Liver (tissue), 8 donors: ENCODE measurements at regions not wholly inside any gene's neighbourhood (a gene's known extent, or its start where the extent isn't known, plus 50 kb on each side); places are given as distances from the start of the nearest gene placed in this dataset.

Source experiments
- DNase-seq: peaks from one replicate; pipeline ENCODE4 v3.0.0-alpha.2; 2017; ENCODE audit warnings: low spot score
- H3K27ac ChIP-seq, 2 donors: one replicate each; pipeline ENCODE4 v1.7.0; 2013; ENCODE audit warnings: inconsistent platforms in 2 of 2, low read length in 2 of 2, control low read depth in 1 of 2, low read depth in 1 of 2, mild to moderate bottlenecking in 1 of 2
- H3K27me3 ChIP-seq, 4 donors: one replicate each; pipeline versions ENCODE4 v1.6.1 to v1.7.0; 2013; ENCODE audit warnings: low read length in 3 of 4, inconsistent platforms in 1 of 4, mild to moderate bottlenecking in 1 of 4, moderate library complexity in 1 of 4; ENCODE audit not compliant: control insufficient read depth in 4 of 4, insufficient read depth in 4 of 4
- H3K36me3 ChIP-seq, 4 donors: one replicate each; pipeline versions ENCODE4 v1.6.1 to v1.7.0; 2013; ENCODE audit warnings: low read length in 3 of 4, mild to moderate bottlenecking in 3 of 4, low read depth in 1 of 4, moderate library complexity in 1 of 4; ENCODE audit not compliant: control insufficient read depth in 4 of 4, insufficient read depth in 3 of 4
- H3K4me1 ChIP-seq, 4 donors: one replicate each; pipeline versions ENCODE4 v1.6.1 to v1.7.0; 2013; ENCODE audit warnings: low read length in 3 of 4, mild to moderate bottlenecking in 3 of 4, moderate library complexity in 1 of 4; ENCODE audit not compliant: control insufficient read depth in 4 of 4, insufficient read depth in 4 of 4
- H3K4me3 ChIP-seq, 3 donors: one replicate each; pipeline versions ENCODE4 v1.6.1 to v1.7.0; 2013; ENCODE audit warnings: low read length in 3 of 3, control low read depth in 1 of 3, low read depth in 1 of 3, mild to moderate bottlenecking in 1 of 3
- H3K9ac ChIP-seq, 2 donors: one replicate each; pipeline ENCODE4 v1.7.0; 2013; ENCODE audit warnings: low read length in 2 of 2, mild to moderate bottlenecking in 2 of 2, moderate library complexity in 2 of 2, control low read depth in 1 of 2, low read depth in 1 of 2
- H3K9me3 ChIP-seq, 4 donors: one replicate each; pipeline versions ENCODE4 v1.6.1 to v1.7.0; 2013; ENCODE audit warnings: low read length in 3 of 4; ENCODE audit not compliant: control insufficient read depth in 4 of 4
- EGR1 ChIP-seq, 2 donors: IDR thresholded peaks; 2 replicates each; pipeline ENCODE4 v1.6.1; 2016 to 2018; ENCODE audit warnings: antibody characterized with exemption in 2 of 2, low read depth in 2 of 2
- FOXA1 ChIP-seq: IDR thresholded peaks from 2 replicates; pipeline ENCODE4 v1.6.1; 2016; ENCODE audit warnings: antibody characterized with exemption
- FOXA2 ChIP-seq: IDR thresholded peaks from 2 replicates; pipeline ENCODE4 v1.6.1; 2016; ENCODE audit warnings: antibody characterized with exemption
- GABPA ChIP-seq, 2 donors: IDR thresholded peaks in 1 of 2; conservative IDR thresholded peaks in 1 of 2; 2 replicates each; pipeline ENCODE4 v1.6.1; 2016; ENCODE audit warnings: antibody characterized with exemption in 2 of 2, mild to moderate bottlenecking in 1 of 2, moderate library complexity in 1 of 2
- HNF4A ChIP-seq, 2 donors: conservative IDR thresholded peaks; 2 replicates each; pipeline ENCODE4 v1.6.1; 2016; ENCODE audit warnings: antibody characterized with exemption in 2 of 2, mild to moderate bottlenecking in 2 of 2
- HNF4G ChIP-seq: IDR thresholded peaks from 2 replicates; pipeline ENCODE4 v1.6.1; 2016; ENCODE audit warnings: antibody characterized with exemption
- JUND ChIP-seq, 2 donors: IDR thresholded peaks; 2 replicates each; pipeline ENCODE4 v1.6.1; 2016; ENCODE audit warnings: antibody characterized with exemption in 2 of 2
- RAD21 ChIP-seq, 2 donors: IDR thresholded peaks; 2 replicates each; pipeline ENCODE4 v1.6.1; 2016; ENCODE audit warnings: antibody characterized with exemption in 2 of 2, mild to moderate bottlenecking in 2 of 2
- REST ChIP-seq: IDR thresholded peaks from 2 replicates; pipeline ENCODE4 v1.6.1; 2016; ENCODE audit warnings: antibody characterized with exemption, mild to moderate bottlenecking
- RXRA ChIP-seq, 2 donors: IDR thresholded peaks; 2 replicates each; pipeline ENCODE4 v1.6.1; 2017 to 2018; ENCODE audit warnings: antibody characterized with exemption in 2 of 2, mild to moderate bottlenecking in 1 of 2
- SP1 ChIP-seq: IDR thresholded peaks from 2 replicates; pipeline ENCODE4 v1.6.1; 2018; ENCODE audit warnings: antibody characterized with exemption, mild to moderate bottlenecking
- TAF1 ChIP-seq: conservative IDR thresholded peaks from 2 replicates; pipeline ENCODE4 v1.6.1; 2016; ENCODE audit warnings: antibody characterized with exemption, mild to moderate bottlenecking
- YY1 ChIP-seq: IDR thresholded peaks from 2 replicates; pipeline ENCODE4 v1.6.1; 2016; ENCODE audit warnings: antibody characterized with exemption, mild to moderate bottlenecking
- WGBS: extraction: QIAGEN DNeasy Blood & Tissue Kit; methylation state at CpG from one replicate; pipeline ENCODE4 v1.1.7; 2013; 5-methylcytosine and 5-hydroxymethylcytosine counted together
- TF ChIP-seq, protein P1 (sequence below): fragments of 150-350 bp; IDR thresholded peaks from 2 replicates; pipeline ENCODE4 v1.5.1; 2017; ENCODE audit warnings: improper control_type of control experiment, low read depth, low read length; ENCODE audit not compliant: missing input control
- TF ChIP-seq, protein P2 (sequence below): IDR thresholded peaks from 2 replicates; pipeline ENCODE4 v1.6.1; 2016; ENCODE audit warnings: antibody characterized with exemption
- TF ChIP-seq, protein P3 (sequence below): IDR thresholded peaks from 2 replicates; pipeline ENCODE4 v1.6.1; 2016; ENCODE audit warnings: antibody characterized with exemption
- TF ChIP-seq, protein P4 (sequence below): IDR thresholded peaks from 2 replicates; pipeline ENCODE4 v1.6.1; 2016; ENCODE audit warnings: antibody characterized with exemption
- donor health status: healthy.
- donor health status: healthy.
- donor health status: healthy.
- donor health status: healthy.
- donor health status: healthy.

DNA sequence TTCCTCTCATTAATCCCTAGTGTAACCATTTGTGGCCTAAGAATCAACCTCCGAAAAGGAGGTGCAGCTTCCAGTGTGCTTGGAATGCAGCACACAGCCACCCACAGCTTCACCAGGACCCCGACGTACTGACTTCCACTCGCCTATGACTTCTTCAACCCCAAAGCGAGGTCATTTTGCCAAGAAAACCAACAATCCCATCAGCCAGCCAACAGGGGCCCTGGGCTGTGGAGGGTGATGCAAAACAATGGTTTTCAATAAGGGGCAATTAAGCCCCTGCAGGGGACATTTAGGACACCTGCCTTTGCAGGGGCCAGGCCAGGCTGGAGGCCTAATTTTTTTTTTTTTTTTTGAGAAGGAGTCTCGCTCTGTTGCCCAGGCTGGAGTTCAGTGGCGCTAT, 158.1 kb upstream of the SKOR2 start:
- DNase-seq, result no peak
- H3K9me3 ChIP-seq, result no peaks in the 10 kb centered on the region
- no peaks in the 10 kb centered on the region for H3K4me1 ChIP-seq
- H3K27me3 ChIP-seq, result peaks cover 0 to 5% (median 0%) of the 10 kb centered on the region in 4 donors
- no peak overlapping the region for H3K9ac ChIP-seq
- no peak overlapping the region for H3K4me3 ChIP-seq
- no peaks in the 10 kb centered on the region for H3K36me3 ChIP-seq
- TF ChIP-seq, protein P1, sequence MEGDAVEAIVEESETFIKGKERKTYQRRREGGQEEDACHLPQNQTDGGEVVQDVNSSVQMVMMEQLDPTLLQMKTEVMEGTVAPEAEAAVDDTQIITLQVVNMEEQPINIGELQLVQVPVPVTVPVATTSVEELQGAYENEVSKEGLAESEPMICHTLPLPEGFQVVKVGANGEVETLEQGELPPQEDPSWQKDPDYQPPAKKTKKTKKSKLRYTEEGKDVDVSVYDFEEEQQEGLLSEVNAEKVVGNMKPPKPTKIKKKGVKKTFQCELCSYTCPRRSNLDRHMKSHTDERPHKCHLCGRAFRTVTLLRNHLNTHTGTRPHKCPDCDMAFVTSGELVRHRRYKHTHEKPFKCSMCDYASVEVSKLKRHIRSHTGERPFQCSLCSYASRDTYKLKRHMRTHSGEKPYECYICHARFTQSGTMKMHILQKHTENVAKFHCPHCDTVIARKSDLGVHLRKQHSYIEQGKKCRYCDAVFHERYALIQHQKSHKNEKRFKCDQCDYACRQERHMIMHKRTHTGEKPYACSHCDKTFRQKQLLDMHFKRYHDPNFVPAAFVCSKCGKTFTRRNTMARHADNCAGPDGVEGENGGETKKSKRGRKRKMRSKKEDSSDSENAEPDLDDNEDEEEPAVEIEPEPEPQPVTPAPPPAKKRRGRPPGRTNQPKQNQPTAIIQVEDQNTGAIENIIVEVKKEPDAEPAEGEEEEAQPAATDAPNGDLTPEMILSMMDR, result no peak
- TF ChIP-seq HNF4A (conservative IDR thresholded peaks at IDR 0.05) (no peak), RAD21 (IDR thresholded peaks at IDR 0.05) (no peak), FOXA2 (no peak), HNF4G (no peak), RXRA (IDR thresholded peaks at IDR 0.05) (no peak), REST (no peak), FOXA1 (no peak), TAF1 (no peak), SP1 (no peak), GABPA (IDR thresholded peaks at IDR 0.05 in 1 of 2, conservative IDR thresholded peaks at IDR 0.05 in 1 of 2) (no peak), YY1 (no peak), EGR1 (IDR thresholded peaks at IDR 0.05; ENCODE audit: low read depth in 2 of 2) (no peak), JUND (IDR thresholded peaks at IDR 0.05) (no peak)
- TF ChIP-seq, protein P2, sequence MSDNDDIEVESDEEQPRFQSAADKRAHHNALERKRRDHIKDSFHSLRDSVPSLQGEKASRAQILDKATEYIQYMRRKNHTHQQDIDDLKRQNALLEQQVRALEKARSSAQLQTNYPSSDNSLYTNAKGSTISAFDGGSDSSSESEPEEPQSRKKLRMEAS, result no peak
- TF ChIP-seq, protein P3, sequence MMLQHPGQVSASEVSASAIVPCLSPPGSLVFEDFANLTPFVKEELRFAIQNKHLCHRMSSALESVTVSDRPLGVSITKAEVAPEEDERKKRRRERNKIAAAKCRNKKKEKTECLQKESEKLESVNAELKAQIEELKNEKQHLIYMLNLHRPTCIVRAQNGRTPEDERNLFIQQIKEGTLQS, result no peak
- TF ChIP-seq, protein P4, sequence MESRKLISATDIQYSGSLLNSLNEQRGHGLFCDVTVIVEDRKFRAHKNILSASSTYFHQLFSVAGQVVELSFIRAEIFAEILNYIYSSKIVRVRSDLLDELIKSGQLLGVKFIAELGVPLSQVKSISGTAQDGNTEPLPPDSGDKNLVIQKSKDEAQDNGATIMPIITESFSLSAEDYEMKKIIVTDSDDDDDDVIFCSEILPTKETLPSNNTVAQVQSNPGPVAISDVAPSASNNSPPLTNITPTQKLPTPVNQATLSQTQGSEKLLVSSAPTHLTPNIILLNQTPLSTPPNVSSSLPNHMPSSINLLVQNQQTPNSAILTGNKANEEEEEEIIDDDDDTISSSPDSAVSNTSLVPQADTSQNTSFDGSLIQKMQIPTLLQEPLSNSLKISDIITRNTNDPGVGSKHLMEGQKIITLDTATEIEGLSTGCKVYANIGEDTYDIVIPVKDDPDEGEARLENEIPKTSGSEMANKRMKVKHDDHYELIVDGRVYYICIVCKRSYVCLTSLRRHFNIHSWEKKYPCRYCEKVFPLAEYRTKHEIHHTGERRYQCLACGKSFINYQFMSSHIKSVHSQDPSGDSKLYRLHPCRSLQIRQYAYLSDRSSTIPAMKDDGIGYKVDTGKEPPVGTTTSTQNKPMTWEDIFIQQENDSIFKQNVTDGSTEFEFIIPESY, result no peak
- WGBS, result 89% methylated on average over 7 of the region's 7 CpGs
- H3K27ac ChIP-seq, result no peak overlapping the region

- Histone ChIP-seq H3K4me3 (no peak overlapping the region), H3K27ac (no peak overlapping the region), H3K27me3 (peaks cover 0 to 5% (median 0%) of the 10 kb centered on the region in 4 donors), H3K9me3 (no peaks in the 10 kb centered on the region), H3K4me1 (no peaks in the 10 kb centered on the region), H3K36me3 (no peaks in the 10 kb centered on the region), H3K9ac (no peak overlapping the region)
- no peak for DNase-seq
- WGBS, result 92% methylated on average over 2 of the region's 2 CpGs
- TF ChIP-seq, protein P2, result no peak
- TF ChIP-seq EGR1 (IDR thresholded peaks at IDR 0.05; ENCODE audit: low read depth in 2 of 2), result no peak
- TF ChIP-seq GABPA (IDR thresholded peaks at IDR 0.05 in 1 of 2, conservative IDR thresholded peaks at IDR 0.05 in 1 of 2), result no peak
- no peak for TF ChIP-seq RXRA (IDR thresholded peaks at IDR 0.05)
- TF ChIP-seq HNF4A (conservative IDR thresholded peaks at IDR 0.05), result no peak
- no peak for TF ChIP-seq JUND (IDR thresholded peaks at IDR 0.05)
- no peak for TF ChIP-seq FOXA1
- no peak for TF ChIP-seq FOXA2
- no peak for TF ChIP-seq RAD21 (IDR thresholded peaks at IDR 0.05)
- no peak for TF ChIP-seq HNF4G
- TF ChIP-seq REST, result no peak
- TF ChIP-seq, protein P1, result no peak
Observed at GRCh38 chr18:47407736-47408135, 156.3 kb upstream of the SKOR2 start.
